SK-N-SH treated with all-trans-retinoic acid at 6 μM for 48 hours (cell line): ENCODE measurements at regions not wholly inside any gene's neighbourhood (a gene's known extent, or its start where the extent isn't known, plus 50 kb on each side); places are given as distances from the start of the nearest gene placed in this dataset.

Experiments used
- ATAC-seq: fragments of 200-7000 bp; cut with Tn5 transposase; 3 replicates; pipeline ENCODE4 v1.9.1; 2020; ENCODE audit warnings: mild to moderate bottlenecking, moderate library complexity
- ARNTL ChIP-seq: fragments of 450-650 bp; formaldehyde crosslinking; IDR thresholded peaks from 2 replicates; pipeline ENCODE4 v1.5.0; 2020; ENCODE audit warnings: low read depth, mild to moderate bottlenecking, moderate library complexity, borderline replicate concordance
- BACH2 ChIP-seq: fragments of 250-450 bp; sonication (Bioruptor Pico); IDR thresholded peaks from 2 replicates; pipeline ENCODE4 v1.9.0; 2021; ENCODE audit warnings: mild to moderate bottlenecking, borderline replicate concordance
- CREB5 ChIP-seq: fragments of 250-450 bp; sonication (Bioruptor Pico); IDR thresholded peaks from 2 replicates; pipeline ENCODE4 v1.5.1; 2020; ENCODE audit warnings: low read depth, mild to moderate bottlenecking, moderate library complexity
- CSDC2 ChIP-seq: fragments of 250-450 bp; sonication (Bioruptor Pico); IDR thresholded peaks from 2 replicates; pipeline ENCODE4 v1.5.0; 2020; ENCODE audit warnings: mild to moderate bottlenecking, moderate library complexity
- ESRRG ChIP-seq: fragments of 250-450 bp; sonication (Bioruptor Pico); IDR thresholded peaks from 2 replicates; pipeline ENCODE4 v1.6.1; 2021; ENCODE audit warnings: mild to moderate bottlenecking
- GLIS3 ChIP-seq: fragments of 250-450 bp; sonication (Bioruptor Pico); IDR thresholded peaks from 2 replicates; pipeline ENCODE4 v1.5.0; 2020; ENCODE audit warnings: mild to moderate bottlenecking, moderate library complexity
- ISL1 ChIP-seq: fragments of 250-450 bp; sonication (Bioruptor Pico); IDR thresholded peaks from 2 replicates; pipeline ENCODE4 v2.1.2; 2022; ENCODE audit warnings: mild to moderate bottlenecking, moderate library complexity
- OSR1 ChIP-seq: fragments of 250-450 bp; sonication (Bioruptor Pico); IDR thresholded peaks from 2 replicates; pipeline ENCODE4 v1.8.0; 2022; ENCODE audit warnings: moderate library complexity, mild to moderate bottlenecking, inconsistent platforms
- PATZ1 ChIP-seq: fragments of 250-450 bp; sonication (Bioruptor Pico); IDR thresholded peaks from 2 replicates; pipeline ENCODE4 v1.8.0; 2020; ENCODE audit warnings: mild to moderate bottlenecking, moderate library complexity, borderline replicate concordance
- RARB ChIP-seq: fragments of 250-450 bp; sonication (Bioruptor Pico); IDR thresholded peaks from 2 replicates; pipeline ENCODE4 v1.8.0; 2021; ENCODE audit warnings: mild to moderate bottlenecking, moderate library complexity
- SNAI2 ChIP-seq: fragments of 250-450 bp; sonication (Bioruptor Pico); IDR thresholded peaks from 2 replicates; pipeline ENCODE4 v1.5.0; 2020; ENCODE audit warnings: mild to moderate bottlenecking, moderate library complexity
- TCF4 ChIP-seq: fragments of 250-450 bp; sonication (Bioruptor Pico); IDR thresholded peaks from 2 replicates; pipeline ENCODE4 v1.8.0; 2021; ENCODE audit warnings: mild to moderate bottlenecking, moderate library complexity, borderline replicate concordance
- TOX ChIP-seq: fragments of 250-450 bp; sonication (Bioruptor Pico); IDR thresholded peaks from 2 replicates; pipeline ENCODE4 v1.8.0; 2021; ENCODE audit warnings: mild to moderate bottlenecking, moderate library complexity, borderline replicate concordance
- ZC3H10 ChIP-seq: fragments of 250-450 bp; sonication (Bioruptor Pico); IDR thresholded peaks from 2 replicates; pipeline ENCODE4 v1.5.1; 2021; ENCODE audit warnings: mild to moderate bottlenecking, moderate library complexity
- ZFP3 ChIP-seq: fragments of 250-450 bp; sonication (Bioruptor Pico); IDR thresholded peaks from 2 replicates; pipeline ENCODE4 v1.5.0; 2020; ENCODE audit warnings: mild to moderate bottlenecking, moderate library complexity
- ZFP30 ChIP-seq: fragments of 450-650 bp; formaldehyde crosslinking; IDR thresholded peaks from 2 replicates; pipeline ENCODE4 v1.5.0; 2022; ENCODE audit warnings: mild to moderate bottlenecking, moderate library complexity
- ZNF8 ChIP-seq: fragments of 450-650 bp; formaldehyde crosslinking; IDR thresholded peaks from 2 replicates; pipeline ENCODE4 v1.5.0; 2020; ENCODE audit warnings: mild to moderate bottlenecking, moderate library complexity
- TF ChIP-seq, protein P1 (sequence below): fragments of 250-450 bp; sonication (Bioruptor Pico); IDR thresholded peaks from 2 replicates; pipeline ENCODE4 v1.5.0; 2020; ENCODE audit warnings: mild to moderate bottlenecking, moderate library complexity
- TF ChIP-seq, protein P2 (sequence below): fragments of 250-450 bp; sonication (Bioruptor Pico); IDR thresholded peaks from 2 replicates; pipeline ENCODE4 v1.5.1; 2021; ENCODE audit warnings: mild to moderate bottlenecking, moderate library complexity
- TF ChIP-seq, protein P3 (sequence below): fragments of 250-450 bp; sonication (Bioruptor Pico); IDR thresholded peaks from 2 replicates; pipeline ENCODE4 v1.8.0; 2021; ENCODE audit warnings: low read depth, mild to moderate bottlenecking, moderate library complexity, borderline replicate concordance

- no peak for ATAC-seq
- TF ChIP-seq ISL1 (CRISPR knock-in tag): no peak
- TF ChIP-seq, all 23 proteins: peak for 0
Measured at GRCh38 chr3:115520241-115520640, 103.1 kb upstream of the GAP43 start.

DNA sequence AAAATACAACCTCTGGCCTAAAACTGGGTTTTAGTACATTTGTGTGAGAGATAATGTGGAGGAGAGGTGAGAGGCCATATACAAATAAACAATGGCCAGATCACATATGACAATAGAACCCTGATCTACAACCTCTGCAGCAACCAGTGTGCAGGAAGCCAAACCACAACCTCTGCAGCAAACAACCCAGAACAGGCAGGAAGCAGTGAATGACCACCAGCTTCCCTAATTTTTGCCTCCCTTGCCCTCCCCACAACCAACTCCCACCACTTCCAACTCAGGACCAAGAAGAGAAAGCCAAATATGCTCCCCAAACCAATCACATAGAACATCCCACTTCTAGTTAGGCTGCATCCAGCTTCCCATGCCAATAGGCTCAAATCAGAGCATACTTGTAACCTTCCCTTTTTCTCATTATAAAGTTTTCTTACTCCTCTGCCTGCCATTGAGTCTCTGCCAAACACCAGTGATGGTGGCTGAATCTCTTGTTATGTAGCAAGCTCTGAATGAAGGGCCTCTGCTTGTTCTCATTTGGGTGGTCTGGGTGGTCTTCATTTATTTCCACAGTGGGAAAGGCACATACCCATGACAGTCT, 102.6 kb upstream of the GAP43 start:
- no peak for ATAC-seq
- no peak for TF ChIP-seq CREB5
- no peak for TF ChIP-seq ISL1 (CRISPR knock-in tag)
- no peak for TF ChIP-seq RARB (CRISPR knock-in tag)
- TF ChIP-seq PATZ1 (CRISPR knock-in tag): no peak
- TF ChIP-seq SNAI2 (CRISPR knock-in tag): no peak
- TF ChIP-seq ZC3H10 (CRISPR knock-in tag): no peak
- TF ChIP-seq TCF4 (CRISPR knock-in tag): no peak
- no peak for TF ChIP-seq TOX (CRISPR knock-in tag)
- TF ChIP-seq, protein P1, sequence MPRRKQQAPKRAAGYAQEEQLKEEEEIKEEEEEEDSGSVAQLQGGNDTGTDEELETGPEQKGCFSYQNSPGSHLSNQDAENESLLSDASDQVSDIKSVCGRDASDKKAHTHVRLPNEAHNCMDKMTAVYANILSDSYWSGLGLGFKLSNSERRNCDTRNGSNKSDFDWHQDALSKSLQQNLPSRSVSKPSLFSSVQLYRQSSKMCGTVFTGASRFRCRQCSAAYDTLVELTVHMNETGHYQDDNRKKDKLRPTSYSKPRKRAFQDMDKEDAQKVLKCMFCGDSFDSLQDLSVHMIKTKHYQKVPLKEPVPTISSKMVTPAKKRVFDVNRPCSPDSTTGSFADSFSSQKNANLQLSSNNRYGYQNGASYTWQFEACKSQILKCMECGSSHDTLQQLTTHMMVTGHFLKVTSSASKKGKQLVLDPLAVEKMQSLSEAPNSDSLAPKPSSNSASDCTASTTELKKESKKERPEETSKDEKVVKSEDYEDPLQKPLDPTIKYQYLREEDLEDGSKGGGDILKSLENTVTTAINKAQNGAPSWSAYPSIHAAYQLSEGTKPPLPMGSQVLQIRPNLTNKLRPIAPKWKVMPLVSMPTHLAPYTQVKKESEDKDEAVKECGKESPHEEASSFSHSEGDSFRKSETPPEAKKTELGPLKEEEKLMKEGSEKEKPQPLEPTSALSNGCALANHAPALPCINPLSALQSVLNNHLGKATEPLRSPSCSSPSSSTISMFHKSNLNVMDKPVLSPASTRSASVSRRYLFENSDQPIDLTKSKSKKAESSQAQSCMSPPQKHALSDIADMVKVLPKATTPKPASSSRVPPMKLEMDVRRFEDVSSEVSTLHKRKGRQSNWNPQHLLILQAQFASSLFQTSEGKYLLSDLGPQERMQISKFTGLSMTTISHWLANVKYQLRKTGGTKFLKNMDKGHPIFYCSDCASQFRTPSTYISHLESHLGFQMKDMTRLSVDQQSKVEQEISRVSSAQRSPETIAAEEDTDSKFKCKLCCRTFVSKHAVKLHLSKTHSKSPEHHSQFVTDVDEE: no peak
- TF ChIP-seq GLIS3: no peak
- TF ChIP-seq, protein P2, sequence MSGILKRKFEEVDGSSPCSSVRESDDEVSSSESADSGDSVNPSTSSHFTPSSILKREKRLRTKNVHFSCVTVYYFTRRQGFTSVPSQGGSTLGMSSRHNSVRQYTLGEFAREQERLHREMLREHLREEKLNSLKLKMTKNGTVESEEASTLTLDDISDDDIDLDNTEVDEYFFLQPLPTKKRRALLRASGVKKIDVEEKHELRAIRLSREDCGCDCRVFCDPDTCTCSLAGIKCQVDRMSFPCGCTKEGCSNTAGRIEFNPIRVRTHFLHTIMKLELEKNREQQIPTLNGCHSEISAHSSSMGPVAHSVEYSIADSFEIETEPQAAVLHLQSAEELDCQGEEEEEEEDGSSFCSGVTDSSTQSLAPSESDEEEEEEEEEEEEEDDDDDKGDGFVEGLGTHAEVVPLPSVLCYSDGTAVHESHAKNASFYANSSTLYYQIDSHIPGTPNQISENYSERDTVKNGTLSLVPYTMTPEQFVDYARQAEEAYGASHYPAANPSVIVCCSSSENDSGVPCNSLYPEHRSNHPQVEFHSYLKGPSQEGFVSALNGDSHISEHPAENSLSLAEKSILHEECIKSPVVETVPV: no peak
- TF ChIP-seq ESRRG (CRISPR knock-in tag): no peak
- TF ChIP-seq OSR1 (CRISPR knock-in tag): no peak
- no peak for TF ChIP-seq ZNF8 (CRISPR knock-in tag)
- no peak for TF ChIP-seq CSDC2 (CRISPR knock-in tag)
- TF ChIP-seq ARNTL: no peak
- TF ChIP-seq BACH2 (CRISPR knock-in tag): no peak

GRCh38 chr3:115523458-115523857, 99.9 kb upstream of the GAP43 start:
- ATAC-seq: no peak
- TF ChIP-seq, protein P1: no peak
- TF ChIP-seq GLIS3 (no peak), PATZ1 (CRISPR knock-in tag) (no peak), ZFP3 (CRISPR knock-in tag) (no peak), RARB (CRISPR knock-in tag) (no peak), CSDC2 (CRISPR knock-in tag) (no peak), ZC3H10 (CRISPR knock-in tag) (no peak), SNAI2 (CRISPR knock-in tag) (no peak), TCF4 (CRISPR knock-in tag) (no peak), ZFP30 (CRISPR knock-in tag) (no peak), BACH2 (CRISPR knock-in tag) (no peak), ISL1 (CRISPR knock-in tag) (no peak)
- TF ChIP-seq, protein P3, sequence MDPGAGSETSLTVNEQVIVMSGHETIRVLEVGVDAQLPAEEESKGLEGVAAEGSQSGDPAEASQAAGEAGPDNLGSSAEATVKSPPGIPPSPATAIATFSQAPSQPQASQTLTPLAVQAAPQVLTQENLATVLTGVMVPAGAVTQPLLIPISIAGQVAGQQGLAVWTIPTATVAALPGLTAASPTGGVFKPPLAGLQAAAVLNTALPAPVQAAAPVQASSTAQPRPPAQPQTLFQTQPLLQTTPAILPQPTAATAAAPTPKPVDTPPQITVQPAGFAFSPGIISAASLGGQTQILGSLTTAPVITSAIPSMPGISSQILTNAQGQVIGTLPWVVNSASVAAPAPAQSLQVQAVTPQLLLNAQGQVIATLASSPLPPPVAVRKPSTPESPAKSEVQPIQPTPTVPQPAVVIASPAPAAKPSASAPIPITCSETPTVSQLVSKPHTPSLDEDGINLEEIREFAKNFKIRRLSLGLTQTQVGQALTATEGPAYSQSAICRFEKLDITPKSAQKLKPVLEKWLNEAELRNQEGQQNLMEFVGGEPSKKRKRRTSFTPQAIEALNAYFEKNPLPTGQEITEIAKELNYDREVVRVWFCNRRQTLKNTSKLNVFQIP (CRISPR knock-in tag): no peak
- TF ChIP-seq, protein P2: no peak
